GM23338 (cell line): ENCODE measurements at regions not wholly inside any gene's neighbourhood (a gene's known extent, or its start where the extent isn't known, plus 50 kb on each side); places are given as distances from the start of the nearest gene placed in this dataset.

Source experiments
- ATAC-seq: fragments of 200-7000 bp; cut with Tn5 transposase; 3 replicates; pipeline ENCODE4 v1.9.1; 2020
- DNase-seq: peaks from one replicate; pipeline ENCODE4 v3.0.0-alpha.2; 2015; ENCODE audit warnings: low spot score
- H2AFZ ChIP-seq: fragments of 200-600 bp; sonication (generic); 2 replicates; pipeline ENCODE4 v1.8.0; 2016; ENCODE audit warnings: antibody characterized with exemption, mild to moderate bottlenecking, moderate library complexity
- H3F3A ChIP-seq: fragments of 200-600 bp; sonication (generic); replicated peaks from 2 replicates; pipeline ENCODE4 v1.8.0; 2017; ENCODE audit warnings: antibody characterized with exemption, mixed run types, low read depth
- H3K27ac ChIP-seq: fragments of 200-600 bp; sonication (generic); 2 replicates; pipeline ENCODE4 v1.6.1; 2016; ENCODE audit warnings: low read depth
- H3K27me3 ChIP-seq: fragments of 200-600 bp; sonication (generic); 2 replicates; pipeline ENCODE4 v1.8.0; 2016; ENCODE audit warnings: mild to moderate bottlenecking, mixed run types, moderate library complexity; ENCODE audit not compliant: insufficient read depth
- H3K36me3 ChIP-seq: fragments of 200-600 bp; sonication (generic); 2 replicates; pipeline ENCODE4 v1.8.0; 2016; ENCODE audit warnings: mild to moderate bottlenecking; ENCODE audit not compliant: insufficient read depth
- H3K4me1 ChIP-seq: fragments of 200-600 bp; sonication (generic); 2 replicates; pipeline ENCODE4 v1.8.0; 2016; ENCODE audit warnings: mild to moderate bottlenecking, moderate library complexity; ENCODE audit not compliant: insufficient read depth
- H3K4me2 ChIP-seq: fragments of 200-600 bp; sonication (generic); 2 replicates; pipeline ENCODE4 v1.7.1; 2017; ENCODE audit warnings: mixed run types
- H3K4me3 ChIP-seq: fragments of 200-600 bp; sonication (generic); 2 replicates; pipeline ENCODE4 v1.6.1; 2016; ENCODE audit warnings: mixed run types
- H3K79me2 ChIP-seq: fragments of 200-600 bp; sonication (generic); replicated peaks from 2 replicates; pipeline ENCODE4 v1.8.0; 2017; ENCODE audit warnings: mild to moderate bottlenecking; ENCODE audit not compliant: insufficient read depth
- H3K9me2 ChIP-seq: fragments of 200-600 bp; sonication (generic); 2 replicates; pipeline ENCODE4 v1.8.0; 2017; ENCODE audit not compliant: insufficient read depth
- H4K20me1 ChIP-seq: fragments of 200-600 bp; sonication (generic); replicated peaks from 2 replicates; pipeline ENCODE4 v1.8.0; 2017; ENCODE audit warnings: mild to moderate bottlenecking; ENCODE audit not compliant: insufficient read depth
- H3K27ac Mint-ChIP-seq: 2 replicates; pipeline ENCODE4 v1.8.0; 2020; ENCODE audit warnings: inconsistent platforms, mild to moderate bottlenecking, moderate library complexity, mixed read lengths
- H3K27me3 Mint-ChIP-seq: 3 replicates; pipeline ENCODE4 v1.8.0; 2022; ENCODE audit warnings: low read depth, mild to moderate bottlenecking, moderate library complexity, mixed read lengths, inconsistent platforms; ENCODE audit not compliant: insufficient read depth, poor library complexity
- H3K36me3 Mint-ChIP-seq: 3 replicates; pipeline ENCODE4 v1.8.0; 2021; ENCODE audit warnings: low read depth, mild to moderate bottlenecking, inconsistent platforms, moderate library complexity, mixed read lengths
- H3K4me1 Mint-ChIP-seq: 3 replicates; pipeline ENCODE4 v1.8.0; 2020; ENCODE audit warnings: mild to moderate bottlenecking, inconsistent platforms, mixed read lengths
- H3K4me3 Mint-ChIP-seq: 3 replicates; pipeline ENCODE4 v1.8.0; 2021; ENCODE audit warnings: moderate library complexity, mild to moderate bottlenecking, inconsistent platforms, mixed read lengths
- H3K9me3 Mint-ChIP-seq: 3 replicates; pipeline ENCODE4 v1.8.0; 2020; ENCODE audit warnings: moderate library complexity, mild to moderate bottlenecking, inconsistent platforms, mixed read lengths
- CREB1 ChIP-seq: fragments of 250-450 bp; sonication (Bioruptor Pico); IDR thresholded peaks from 2 replicates; pipeline ENCODE4 v1.5.0; 2020; ENCODE audit warnings: low read depth, mild to moderate bottlenecking, moderate library complexity
- POLR2AphosphoS5 ChIP-seq: IDR thresholded peaks from 2 replicates; pipeline ENCODE4 v1.6.1; 2016; ENCODE audit warnings: antibody characterized with exemption, low read depth
- REST ChIP-seq: IDR thresholded peaks from one replicate; pipeline ENCODE4 v1.6.1; 2018; ENCODE audit warnings: antibody characterized with exemption; ENCODE audit not compliant: unreplicated experiment
- ZNF462 ChIP-seq: fragments of 250-450 bp; sonication (Bioruptor Pico); IDR thresholded peaks from 2 replicates; pipeline ENCODE4 v1.5.0; 2020; ENCODE audit warnings: mild to moderate bottlenecking, moderate library complexity

GRCh38 chr2:199589306-199589705 is 131.6 kb upstream of the SATB2 start:
- H3K4me3 Mint-ChIP-seq = no peak overlapping the region
- H3K36me3 Mint-ChIP-seq = no peaks in the 10 kb centered on the region
- H3K4me2 ChIP-seq = peak overlapping the region; percentile 60

More at GRCh38 chr2:199589306-199589705, 131.6 kb upstream of the SATB2 start:
- Histone ChIP-seq H3K79me2 (no peaks in the 10 kb centered on the region), H3K27ac (no peak overlapping the region), H4K20me1 (no peaks in the 10 kb centered on the region), H3K9me2 (0 out of 2 replicates have a peak, but pooled peaks cover 2% of the 10 kb centered on the region), H3K36me3 (no peaks in the 10 kb centered on the region), H3K4me3 (no peak overlapping the region), H3K4me1 (peaks cover 29% of the 10 kb centered on the region), H3K27me3 (no peaks in the 10 kb centered on the region), H2AFZ (peak overlapping the region; percentile 43; the same call in 1 of the 2 replicates), H3F3A (no peaks in the 10 kb centered on the region)
- ATAC-seq = peak; percentile 72
- Mint-ChIP-seq H3K27ac (no peak overlapping the region), H3K9me3 (no peaks in the 10 kb centered on the region), H3K27me3 (no peaks in the 10 kb centered on the region), H3K4me1 (peaks cover 24% of the 10 kb centered on the region)
- no peak for TF ChIP-seq POLR2AphosphoS5
- TF ChIP-seq CREB1 (CRISPR knock-in tag) = no peak
- no peak for TF ChIP-seq ZNF462 (CRISPR knock-in tag)
- TF ChIP-seq REST = no peak
- no peak for DNase-seq
